ENCODE measurements at regions not wholly inside any gene's neighbourhood (a gene's known extent, or its start where the extent isn't known, plus 50 kb on each side); places are given as distances from the start of the nearest gene placed in this dataset.

- TF ChIP-seq FOS (IDR thresholded peaks at IDR 0.05; ENCODE audit: low read depth, low read length) (no peak), CTCF (conservative IDR thresholded peaks at IDR 0.05; ENCODE audit: low read depth, low read length) (no peak), POLR2A (IDR thresholded peaks at IDR 0.05; ENCODE audit: low read depth, low read length) (no peak), RCOR1 (IDR thresholded peaks at IDR 0.05; ENCODE audit: insufficient replicate concordance, low read length) (no peak), SMC3 (IDR thresholded peaks at IDR 0.05; ENCODE audit: low read depth, low read length) (no peak), CEBPB (IDR thresholded peaks at IDR 0.05; ENCODE audit: low read depth, low read length) (no peak), RAD21 (IDR thresholded peaks at IDR 0.05; ENCODE audit: low read length) (no peak), MAFK (IDR thresholded peaks at IDR 0.05; ENCODE audit: low read depth, low read length) (no peak), BHLHE40 (IDR thresholded peaks at IDR 0.05; ENCODE audit: low read depth, low read length) (no peak), MXI1 (IDR thresholded peaks at IDR 0.05; ENCODE audit: borderline replicate concordance, low read depth, low read length) (no peak)
- TF ChIP-seq, protein P1, sequence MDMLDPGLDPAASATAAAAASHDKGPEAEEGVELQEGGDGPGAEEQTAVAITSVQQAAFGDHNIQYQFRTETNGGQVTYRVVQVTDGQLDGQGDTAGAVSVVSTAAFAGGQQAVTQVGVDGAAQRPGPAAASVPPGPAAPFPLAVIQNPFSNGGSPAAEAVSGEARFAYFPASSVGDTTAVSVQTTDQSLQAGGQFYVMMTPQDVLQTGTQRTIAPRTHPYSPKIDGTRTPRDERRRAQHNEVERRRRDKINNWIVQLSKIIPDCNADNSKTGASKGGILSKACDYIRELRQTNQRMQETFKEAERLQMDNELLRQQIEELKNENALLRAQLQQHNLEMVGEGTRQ (IDR thresholded peaks at IDR 0.05; ENCODE audit: low read depth, low read length) = no peak
These were observed 1075.0 kb downstream of the TTLL7 start for GRCh38 chr1:82923931-82924330.
